Lung (tissue), 11 donors: ENCODE measurements at regions not wholly inside any gene's neighbourhood (a gene's known extent, or its start where the extent isn't known, plus 50 kb on each side); places are given as distances from the start of the nearest gene placed in this dataset.
A peak's percentile ranks its signal among the peaks of the same experiment; 100 is the strongest.

Source experiments
- ATAC-seq: fragments of 200-7000 bp; cut with Tn5 transposase; one replicate; pipeline ENCODE4 v1.9.1; 2020; ENCODE audit warnings: moderate number of reproducible peaks; ENCODE audit not compliant: insufficient read depth, low FRiP score
- DNase-seq, 3 donors: peaks; one replicate each; pipeline ENCODE4 v3.0.0-alpha.2; 2013 to 2017
- H3K27ac ChIP-seq, 2 donors: one replicate each; pipeline ENCODE4 v1.5.1; 2013; ENCODE audit warnings: mild to moderate bottlenecking in 2 of 2, moderate library complexity in 2 of 2, control low read depth in 1 of 2, inconsistent platforms in 1 of 2, low read depth in 1 of 2, low read length in 1 of 2
- H3K27me3 ChIP-seq, 3 donors: one replicate each; pipeline ENCODE4 v1.5.1; 2013; ENCODE audit warnings: low read length in 2 of 3; ENCODE audit not compliant: control insufficient read depth in 3 of 3, insufficient read depth in 3 of 3
- H3K36me3 ChIP-seq, 4 donors: one replicate each; pipeline ENCODE4 v1.5.1; 2013; ENCODE audit warnings: low read length in 4 of 4, mild to moderate bottlenecking in 1 of 4, moderate library complexity in 1 of 4; ENCODE audit not compliant: control insufficient read depth in 4 of 4, insufficient read depth in 4 of 4
- H3K4me1 ChIP-seq, 5 donors: one replicate each; pipeline ENCODE4 v1.5.1; 2013; ENCODE audit warnings: low read length in 5 of 5, mild to moderate bottlenecking in 2 of 5, moderate library complexity in 1 of 5; ENCODE audit not compliant: control insufficient read depth in 5 of 5, insufficient read depth in 5 of 5
- H3K4me3 ChIP-seq: one replicate; pipeline ENCODE4 v1.5.1; 2013; ENCODE audit warnings: mild to moderate bottlenecking, control low read depth, moderate library complexity
- H3K9ac ChIP-seq, 2 donors: one replicate each; pipeline ENCODE4 v1.5.1; 2013; ENCODE audit warnings: low read length in 2 of 2, control low read depth in 1 of 2; ENCODE audit not compliant: insufficient read depth in 1 of 2
- H3K9me3 ChIP-seq, 4 donors: one replicate each; pipeline ENCODE4 v1.5.1; 2013; ENCODE audit warnings: low read length in 3 of 4, mild to moderate bottlenecking in 1 of 4, moderate library complexity in 1 of 4; ENCODE audit not compliant: control insufficient read depth in 4 of 4, insufficient read depth in 3 of 4
- WGBS, 2 donors: extraction: QIAGEN DNeasy Blood & Tissue Kit; methylation state at CpG; one replicate each; pipeline ENCODE4 v1.1.7; 2013; 5-methylcytosine and 5-hydroxymethylcytosine counted together
- TF ChIP-seq, protein P1 (sequence below): IDR thresholded peaks from 2 replicates; pipeline ENCODE4 v1.5.1; 2012; ENCODE audit warnings: mild to moderate bottlenecking; ENCODE audit errors: control extremely low read depth, extremely low read depth
- donor health status: control.
- donor health status: control.
- donor health status: Bipolar disorder and iron deficiency.
- donor health status: healthy.
- donor health status: DM: yes; HTN: yes; CAD: no.

DNA sequence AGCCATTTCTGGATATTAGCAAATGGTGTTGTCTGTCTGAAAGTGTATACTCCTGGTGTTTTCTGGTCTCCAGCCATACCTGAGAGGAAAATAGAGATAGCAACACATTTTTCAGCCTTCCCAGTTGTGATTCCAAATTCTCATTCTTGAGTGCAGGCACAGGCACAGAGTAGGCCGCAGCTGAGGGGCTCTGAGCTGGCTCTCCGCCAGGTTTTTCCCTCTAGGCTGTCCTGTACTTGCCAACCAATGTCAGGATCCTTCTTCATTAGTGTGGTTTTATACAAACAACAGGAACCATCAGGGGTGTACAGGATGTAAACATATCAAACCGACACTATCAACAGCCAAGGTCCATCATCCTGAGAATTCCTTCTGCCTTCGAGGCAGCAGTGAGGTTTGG, 1733.6 kb upstream of the CELF4 start:
- DNase-seq: peak; percentile 29 to 48 (median 43)
- H3K4me1 ChIP-seq: peaks cover 0 to 8% (median 0%) of the 10 kb centered on the region in 5 donors
- TF ChIP-seq, protein P1, sequence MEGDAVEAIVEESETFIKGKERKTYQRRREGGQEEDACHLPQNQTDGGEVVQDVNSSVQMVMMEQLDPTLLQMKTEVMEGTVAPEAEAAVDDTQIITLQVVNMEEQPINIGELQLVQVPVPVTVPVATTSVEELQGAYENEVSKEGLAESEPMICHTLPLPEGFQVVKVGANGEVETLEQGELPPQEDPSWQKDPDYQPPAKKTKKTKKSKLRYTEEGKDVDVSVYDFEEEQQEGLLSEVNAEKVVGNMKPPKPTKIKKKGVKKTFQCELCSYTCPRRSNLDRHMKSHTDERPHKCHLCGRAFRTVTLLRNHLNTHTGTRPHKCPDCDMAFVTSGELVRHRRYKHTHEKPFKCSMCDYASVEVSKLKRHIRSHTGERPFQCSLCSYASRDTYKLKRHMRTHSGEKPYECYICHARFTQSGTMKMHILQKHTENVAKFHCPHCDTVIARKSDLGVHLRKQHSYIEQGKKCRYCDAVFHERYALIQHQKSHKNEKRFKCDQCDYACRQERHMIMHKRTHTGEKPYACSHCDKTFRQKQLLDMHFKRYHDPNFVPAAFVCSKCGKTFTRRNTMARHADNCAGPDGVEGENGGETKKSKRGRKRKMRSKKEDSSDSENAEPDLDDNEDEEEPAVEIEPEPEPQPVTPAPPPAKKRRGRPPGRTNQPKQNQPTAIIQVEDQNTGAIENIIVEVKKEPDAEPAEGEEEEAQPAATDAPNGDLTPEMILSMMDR: no peak
- WGBS, 2 donors: 50 to 72% methylated on average over 4 of the region's 4 CpGs
- no peaks in the 10 kb centered on the region for H3K27me3 ChIP-seq
- peaks cover 0 to 3% (median 1%) of the 10 kb centered on the region in 4 donors for H3K9me3 ChIP-seq
- no peak overlapping the region for H3K4me3 ChIP-seq
- H3K9ac ChIP-seq: no peak overlapping the region
- no peaks in the 10 kb centered on the region for H3K36me3 ChIP-seq
- H3K27ac ChIP-seq: no peak overlapping the region
- no peak for ATAC-seq

DNA sequence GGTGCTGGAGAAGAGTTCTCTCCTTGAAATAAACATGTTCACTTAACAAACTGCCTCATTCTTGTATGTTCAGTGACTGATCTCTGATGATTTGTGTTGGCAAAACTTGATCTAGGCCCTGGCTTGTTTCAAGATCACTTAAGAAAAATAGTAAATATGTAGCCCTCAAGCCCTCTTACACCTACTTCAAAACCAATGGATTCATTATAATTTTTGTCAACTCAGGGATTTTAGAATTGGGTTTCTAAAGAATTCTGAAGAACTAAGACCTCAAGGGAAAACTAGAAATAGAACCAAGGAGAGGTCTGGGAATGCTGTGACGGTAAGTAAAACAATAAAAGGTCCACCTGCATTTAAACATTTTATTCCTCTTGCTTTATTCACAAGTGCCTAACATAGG, 1731.6 kb upstream of the CELF4 start:
- TF ChIP-seq, protein P1: no peak
- Histone ChIP-seq H3K36me3 (no peaks in the 10 kb centered on the region), H3K9me3 (peaks cover 0 to 3% (median 0%) of the 10 kb centered on the region in 4 donors), H3K4me1 (peaks cover 0 to 8% (median 0%) of the 10 kb centered on the region in 5 donors), H3K27me3 (no peaks in the 10 kb centered on the region), H3K9ac (no peak overlapping the region), H3K27ac (no peak overlapping the region), H3K4me3 (no peak overlapping the region)
- no peak for ATAC-seq
- 78 to 90% methylated on average over 1 of the region's 1 CpG for WGBS, 2 donors
- DNase-seq: no peak

DNA sequence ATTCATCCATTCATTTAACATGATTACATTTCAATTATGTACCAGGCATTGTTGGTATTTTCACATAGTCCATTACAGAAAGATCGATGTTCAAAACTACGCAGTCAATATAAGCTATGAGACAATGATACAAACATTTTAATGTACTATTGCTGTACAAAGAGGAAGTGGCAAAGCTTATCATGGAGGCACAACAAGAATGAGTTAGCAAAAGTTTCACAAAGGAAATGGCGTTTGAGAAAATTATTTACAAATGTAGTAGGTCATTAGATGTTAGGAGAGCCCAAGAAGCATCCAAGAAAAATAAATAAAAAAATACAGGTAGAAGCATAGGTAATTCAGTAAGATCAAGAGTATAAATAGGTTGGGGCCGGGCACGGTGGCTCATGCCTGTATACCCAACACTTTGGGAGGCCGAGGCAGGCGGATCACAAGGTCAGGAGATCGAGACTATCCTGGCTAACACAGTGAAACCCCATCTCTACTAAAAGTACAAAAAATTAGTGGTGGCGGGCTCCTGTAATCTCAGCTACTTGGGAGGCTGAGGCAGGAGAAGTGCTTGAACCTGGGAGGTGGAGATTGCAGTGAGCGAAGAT, 1730.8 kb upstream of the CELF4 start:
- H3K27ac ChIP-seq: no peak overlapping the region
- WGBS, 2 donors: 82 to 89% methylated on average over 10 of the region's 10 CpGs
- no peak for DNase-seq
- no peak overlapping the region for H3K9ac ChIP-seq
- TF ChIP-seq, protein P1: no peak
- H3K9me3 ChIP-seq: peaks cover 0 to 3% (median 0%) of the 10 kb centered on the region in 4 donors
- ATAC-seq: no peak
- H3K36me3 ChIP-seq: no peaks in the 10 kb centered on the region
- no peak overlapping the region for H3K4me3 ChIP-seq
- H3K27me3 ChIP-seq: no peaks in the 10 kb centered on the region
- peaks cover 0 to 8% (median 0%) of the 10 kb centered on the region in 5 donors for H3K4me1 ChIP-seq

DNA sequence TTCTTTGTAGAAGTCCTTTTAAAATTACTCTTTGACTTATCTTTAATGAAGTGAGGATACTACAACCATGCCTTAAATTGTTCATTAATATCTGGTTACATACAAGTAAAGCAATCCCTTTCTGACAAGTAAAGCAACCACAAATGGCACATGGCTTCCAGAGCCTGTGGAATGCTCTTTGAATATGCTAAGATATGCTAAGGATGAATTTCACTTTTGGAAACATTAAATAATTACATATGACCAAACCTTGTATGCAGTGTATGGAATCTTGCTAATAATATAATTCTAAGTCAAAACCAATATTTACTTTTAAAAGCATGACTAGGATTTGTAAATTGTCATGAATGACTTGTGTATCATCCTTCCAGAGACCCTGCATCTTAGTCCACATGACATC, 1711.2 kb upstream of the CELF4 start:
- Histone ChIP-seq H3K36me3 (no peaks in the 10 kb centered on the region), H3K4me3 (no peak overlapping the region), H3K9ac (no peak overlapping the region), H3K4me1 (no peaks in the 10 kb centered on the region), H3K27me3 (no peaks in the 10 kb centered on the region), H3K27ac (no peak overlapping the region), H3K9me3 (no peaks in the 10 kb centered on the region)
- DNase-seq (no peak), ATAC-seq (no peak)
- TF ChIP-seq, protein P1: no peak
